Activated B cell treated with CpG ODN at 0.5 μM for 24 hours (primary cell): ENCODE measurements at regions not wholly inside any gene's neighbourhood (a gene's known extent, or its start where the extent isn't known, plus 50 kb on each side); places are given as distances from the start of the nearest gene placed in this dataset.

ENCODE experiments used
- ATAC-seq: fragments of 200-7000 bp; cut with Tn5 transposase; one replicate; pipeline ENCODE4 v1.10.0; 2021; ENCODE audit warnings: low read depth, mild to moderate bottlenecking, moderate library complexity
- CTCF ChIA-PET: fragments of 350-600 bp; sonication (Branson Sonifier 250); formaldehyde crosslinking; loops from one replicate; lab custom pipeline; 2021; ENCODE audit warnings: antibody characterized with exemption; lab: Charles Lee
- POLR2A ChIA-PET: fragments of 350-600 bp; sonication (Branson Sonifier 250); formaldehyde crosslinking; loops from one replicate; lab custom pipeline; 2021; ENCODE audit warnings: antibody characterized with exemption; lab: Charles Lee
- DNase-seq: peaks from one replicate; pipeline ENCODE4 v3.0.0; 2022
- H3K27ac Mint-ChIP-seq: one replicate; pipeline ENCODE4 v1.8.0; 2020; ENCODE audit warnings: mixed read lengths
- H3K27me3 Mint-ChIP-seq: one replicate; pipeline ENCODE4 v1.8.0; 2021; ENCODE audit warnings: mixed read lengths
- H3K36me3 Mint-ChIP-seq: one replicate; pipeline ENCODE4 v1.8.0; 2021; ENCODE audit warnings: low read depth, mixed read lengths
- H3K4me1 Mint-ChIP-seq: one replicate; pipeline ENCODE4 v1.8.0; 2021; ENCODE audit warnings: mixed read lengths
- H3K4me3 Mint-ChIP-seq: one replicate; pipeline ENCODE4 v1.8.0; 2020; ENCODE audit warnings: mild to moderate bottlenecking, mixed read lengths
- H3K9me3 Mint-ChIP-seq: one replicate; pipeline ENCODE4 v1.8.0; 2020; ENCODE audit warnings: mixed read lengths
- intact Hi-C: fragments of 100-400 bp; cut with micrococcal nuclease; formaldehyde crosslinking; loops from one replicate; pipeline ENCODE4 v1.15.1; 2024
- TF ChIP-seq, protein P1 (sequence below): fragments of 200-600 bp; IDR thresholded peaks from one replicate; pipeline ENCODE4 v1.8.0; 2022; ENCODE audit warnings: antibody characterized with exemption, mild to moderate bottlenecking

DNA sequence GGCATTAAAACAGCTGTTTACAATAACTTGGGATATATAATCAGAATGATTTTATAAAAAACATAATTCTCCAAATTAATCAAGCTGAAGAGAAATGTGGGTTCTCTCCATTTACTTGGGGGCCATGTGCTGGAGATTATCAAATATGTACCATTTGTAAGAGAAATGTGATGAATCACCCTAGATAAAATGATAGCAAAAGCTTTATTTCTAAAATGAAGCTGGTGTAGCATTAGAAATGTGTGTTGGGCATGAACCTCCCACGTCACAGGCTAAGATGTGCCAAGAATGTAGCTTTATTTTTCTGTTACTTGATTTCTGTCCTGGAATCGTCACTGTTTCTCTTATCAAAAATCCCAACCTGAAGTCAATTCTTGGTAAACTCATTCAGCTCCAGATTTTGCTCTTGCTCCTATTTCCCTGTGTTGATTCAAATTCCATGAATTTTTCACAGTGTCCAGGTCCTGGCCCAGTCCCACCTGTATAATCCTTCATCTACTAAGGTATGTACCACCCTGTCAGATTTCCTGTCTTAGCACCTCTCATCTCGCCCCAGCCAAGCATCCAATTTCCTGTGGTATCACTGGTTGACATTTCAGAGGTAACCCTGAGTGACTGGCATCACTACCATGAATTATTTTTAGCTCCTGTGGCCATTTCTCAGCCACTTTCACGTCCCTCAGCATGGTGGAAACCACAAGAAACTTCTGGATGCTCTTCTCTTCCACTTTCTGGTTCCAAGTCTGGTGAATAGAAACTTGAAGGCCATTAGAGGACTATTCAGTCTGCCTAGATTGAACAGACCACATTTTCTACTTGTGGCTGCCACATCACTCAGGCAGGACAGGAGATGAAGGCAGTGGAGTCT lies 103.6 kb upstream of the FLRT2 start:
- Mint-ChIP-seq H3K27me3 (no peaks in the 10 kb centered on the region), H3K9me3 (peaks cover 6% of the 10 kb centered on the region), H3K36me3 (no peaks in the 10 kb centered on the region), H3K27ac (no peak overlapping the region), H3K4me3 (no peak overlapping the region), H3K4me1 (no peaks in the 10 kb centered on the region)
- ChIA-PET CTCF (no interaction called here), POLR2A (no interaction called here)
- TF ChIP-seq, protein P1, sequence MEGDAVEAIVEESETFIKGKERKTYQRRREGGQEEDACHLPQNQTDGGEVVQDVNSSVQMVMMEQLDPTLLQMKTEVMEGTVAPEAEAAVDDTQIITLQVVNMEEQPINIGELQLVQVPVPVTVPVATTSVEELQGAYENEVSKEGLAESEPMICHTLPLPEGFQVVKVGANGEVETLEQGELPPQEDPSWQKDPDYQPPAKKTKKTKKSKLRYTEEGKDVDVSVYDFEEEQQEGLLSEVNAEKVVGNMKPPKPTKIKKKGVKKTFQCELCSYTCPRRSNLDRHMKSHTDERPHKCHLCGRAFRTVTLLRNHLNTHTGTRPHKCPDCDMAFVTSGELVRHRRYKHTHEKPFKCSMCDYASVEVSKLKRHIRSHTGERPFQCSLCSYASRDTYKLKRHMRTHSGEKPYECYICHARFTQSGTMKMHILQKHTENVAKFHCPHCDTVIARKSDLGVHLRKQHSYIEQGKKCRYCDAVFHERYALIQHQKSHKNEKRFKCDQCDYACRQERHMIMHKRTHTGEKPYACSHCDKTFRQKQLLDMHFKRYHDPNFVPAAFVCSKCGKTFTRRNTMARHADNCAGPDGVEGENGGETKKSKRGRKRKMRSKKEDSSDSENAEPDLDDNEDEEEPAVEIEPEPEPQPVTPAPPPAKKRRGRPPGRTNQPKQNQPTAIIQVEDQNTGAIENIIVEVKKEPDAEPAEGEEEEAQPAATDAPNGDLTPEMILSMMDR = no peak
- ATAC-seq (no peak), DNase-seq (no peak)
- intact Hi-C loops = no loop called here

- TF ChIP-seq, protein P1 = no peak
- Mint-ChIP-seq H3K36me3 (no peaks in the 10 kb centered on the region), H3K27me3 (no peaks in the 10 kb centered on the region), H3K4me3 (no peak overlapping the region), H3K27ac (no peak overlapping the region), H3K9me3 (peaks cover 4% of the 10 kb centered on the region), H3K4me1 (no peaks in the 10 kb centered on the region)
- ChIA-PET CTCF (no interaction called here), POLR2A (no interaction called here)
- DNase-seq (no peak), ATAC-seq (no peak)
- intact Hi-C loops = no loop called here
Observed at GRCh38 chr14:85428926-85429325, 101.0 kb upstream of the FLRT2 start.

GRCh38 chr14:85437148-85437547 lies 92.8 kb upstream of the FLRT2 start:
- intact Hi-C loops = no loop called here
- TF ChIP-seq, protein P1 = no peak
- no peak for DNase-seq
- H3K27me3 Mint-ChIP-seq = no peaks in the 10 kb centered on the region
- no peaks in the 10 kb centered on the region for H3K36me3 Mint-ChIP-seq
- no peaks in the 10 kb centered on the region for H3K4me1 Mint-ChIP-seq
- POLR2A ChIA-PET = no interaction called here
- ATAC-seq = no peak
- no peak overlapping the region for H3K27ac Mint-ChIP-seq
- H3K9me3 Mint-ChIP-seq = no peaks in the 10 kb centered on the region
- H3K4me3 Mint-ChIP-seq = no peak overlapping the region
- CTCF ChIA-PET = no interaction called here

DNA sequence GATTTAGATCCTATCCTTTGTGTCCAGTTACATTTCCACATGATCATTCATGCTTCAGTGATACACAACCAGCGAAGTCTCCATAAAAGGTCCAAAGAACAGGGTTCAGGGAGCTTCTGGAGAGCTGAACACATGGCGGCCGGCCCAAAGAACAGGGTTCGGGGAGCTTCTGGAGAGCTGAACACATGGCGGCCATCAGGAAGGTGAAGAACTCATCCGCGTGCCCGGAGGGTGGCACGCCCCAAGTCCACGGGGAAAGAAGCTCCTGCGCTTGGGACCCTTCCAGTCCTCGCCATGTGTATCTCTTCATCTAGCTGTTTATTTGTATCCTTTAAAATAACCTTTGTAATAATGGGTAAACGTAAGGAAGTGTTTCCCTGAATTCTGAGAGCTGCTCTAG lies 91.9 kb upstream of the FLRT2 start:
- POLR2A ChIA-PET = no interaction called here
- Mint-ChIP-seq H3K27ac (no peak overlapping the region), H3K4me1 (no peaks in the 10 kb centered on the region), H3K4me3 (no peak overlapping the region), H3K9me3 (no peaks in the 10 kb centered on the region), H3K27me3 (no peaks in the 10 kb centered on the region), H3K36me3 (no peaks in the 10 kb centered on the region)
- CTCF ChIA-PET = no interaction called here
- intact Hi-C loops = no loop called here
- ATAC-seq (no peak), DNase-seq (no peak)
- TF ChIP-seq, protein P1 = no peak

DNA sequence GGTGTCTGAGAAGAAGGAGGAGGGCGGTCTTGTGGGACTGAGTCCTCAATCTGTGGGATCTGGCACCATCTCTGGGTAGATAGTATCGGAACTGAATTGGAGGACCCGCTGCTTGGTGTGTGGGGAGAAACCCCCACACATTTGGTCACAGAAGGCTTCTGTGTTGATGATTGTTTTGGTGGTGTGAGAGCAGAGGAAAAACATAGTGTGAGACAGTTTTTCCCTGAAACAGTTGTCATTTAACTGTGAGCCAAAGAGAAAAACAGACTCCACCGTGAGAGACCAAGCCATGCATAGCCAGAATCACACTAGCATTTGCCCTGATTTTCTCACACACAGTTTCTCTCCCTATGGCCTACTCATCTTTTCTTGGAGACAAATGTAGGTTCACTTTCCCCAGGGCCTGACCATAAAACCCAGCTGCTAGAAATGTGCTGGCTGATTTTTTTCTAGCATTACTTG lies 91.4 kb upstream of the FLRT2 start:
- TF ChIP-seq, protein P1 = no peak
- Mint-ChIP-seq H3K4me3 (no peak overlapping the region), H3K27me3 (no peaks in the 10 kb centered on the region), H3K4me1 (no peaks in the 10 kb centered on the region), H3K36me3 (no peaks in the 10 kb centered on the region), H3K27ac (no peak overlapping the region), H3K9me3 (no peaks in the 10 kb centered on the region)
- DNase-seq (no peak), ATAC-seq (no peak)
- CTCF ChIA-PET = no interaction called here
- intact Hi-C loops = no loop called here
- POLR2A ChIA-PET = no interaction called here
